ENCODE measurements at regions not wholly inside any gene's neighbourhood (a gene's known extent, or its start where the extent isn't known, plus 50 kb on each side); places are given as distances from the start of the nearest gene placed in this dataset.

DNA sequence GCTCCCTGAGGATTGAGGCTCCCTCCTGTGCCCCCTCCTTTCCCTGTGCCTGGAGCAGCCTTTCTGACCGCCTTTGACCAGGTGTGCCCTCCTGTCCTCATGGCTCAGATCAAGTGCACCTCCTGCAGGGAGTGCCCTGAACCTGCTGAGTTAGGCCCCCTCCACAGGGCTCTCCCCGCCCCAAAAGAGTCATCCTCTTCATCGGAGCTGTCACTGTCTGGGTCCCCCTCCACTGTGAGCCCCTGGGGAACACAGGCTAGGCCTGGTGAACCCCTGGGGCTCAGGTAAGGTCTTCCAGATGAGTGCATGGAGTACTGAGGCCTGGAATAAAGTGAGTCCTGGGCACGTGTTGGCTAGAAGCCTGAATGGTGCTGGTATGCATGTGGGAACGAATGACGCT lies 173.5 kb downstream of the INHBB start:
- peak; percentile 58 for DNase-seq (ENCODE audit: low spot score)
- intact Hi-C loops (cut with DNase I) = no loop called here

DNA sequence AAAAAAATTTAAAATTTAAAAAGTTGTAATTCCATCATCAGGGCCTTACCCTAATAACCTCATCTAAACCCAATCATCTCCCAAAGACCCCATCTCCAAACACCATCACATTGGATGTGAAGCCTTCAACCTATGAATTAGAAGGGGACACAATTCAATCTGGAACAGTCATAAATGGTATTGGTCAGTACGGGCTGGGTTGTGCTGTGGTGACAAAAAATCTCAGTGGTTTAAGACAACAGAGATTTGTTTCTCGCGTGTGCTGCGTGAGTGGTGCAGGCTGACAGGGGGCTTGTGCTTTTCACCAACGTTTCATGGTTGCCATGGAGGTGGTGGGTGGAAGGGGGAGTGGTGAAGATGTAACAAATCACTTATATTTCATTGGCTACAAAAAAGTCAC lies 174.5 kb downstream of the INHBB start:
- intact Hi-C loops (cut with DNase I) = no loop called here
- peak; percentile 12 for DNase-seq (ENCODE audit: low spot score)

DNA sequence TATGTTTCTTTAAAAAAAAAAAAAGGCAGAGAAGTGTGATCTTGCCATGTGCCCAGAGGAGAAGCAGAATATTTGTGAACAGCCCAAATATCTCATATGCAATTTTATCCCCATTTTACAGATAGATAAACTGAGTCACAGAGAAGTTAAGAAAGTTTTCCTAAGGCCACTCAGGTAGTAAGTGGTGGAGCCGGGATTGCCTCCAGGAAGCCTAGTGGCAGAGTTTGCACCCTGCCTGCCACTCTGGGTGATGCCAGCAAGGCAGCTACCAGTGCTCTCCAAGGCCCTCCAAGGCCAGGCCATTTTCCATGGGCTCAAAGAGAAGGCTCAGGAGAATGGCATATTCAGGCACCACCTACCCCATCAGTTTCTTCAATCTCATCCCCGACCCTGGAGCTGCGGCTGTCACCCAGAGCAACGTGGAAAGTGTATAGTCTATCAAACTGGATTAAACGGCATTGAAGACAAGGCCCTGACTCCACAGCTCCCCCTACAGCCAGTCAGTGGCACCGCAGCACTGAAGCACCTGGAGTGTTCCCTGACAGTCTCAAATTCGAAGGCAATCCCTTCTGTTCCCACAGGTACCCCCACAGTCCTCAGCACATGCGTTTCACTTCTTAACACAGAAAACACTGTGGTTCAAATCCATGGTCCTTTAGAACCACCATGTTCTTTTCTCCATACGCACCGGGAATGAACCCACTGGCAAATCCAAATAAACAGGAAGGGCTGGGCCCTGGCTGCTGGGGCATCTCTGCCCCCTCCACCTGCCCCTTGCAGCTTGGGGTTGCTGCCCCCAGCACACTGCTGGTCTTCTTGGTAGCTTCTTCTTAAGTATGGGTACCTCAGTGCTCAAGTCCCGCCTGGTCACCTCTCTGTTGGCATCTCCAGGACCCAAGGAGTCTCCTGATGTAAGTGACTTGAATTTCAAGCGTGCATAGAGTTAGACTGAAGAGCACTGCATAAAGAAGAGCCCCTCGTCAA lies 175.3 kb downstream of the INHBB start:
- intact Hi-C loops (cut with DNase I) = no loop called here

DNA sequence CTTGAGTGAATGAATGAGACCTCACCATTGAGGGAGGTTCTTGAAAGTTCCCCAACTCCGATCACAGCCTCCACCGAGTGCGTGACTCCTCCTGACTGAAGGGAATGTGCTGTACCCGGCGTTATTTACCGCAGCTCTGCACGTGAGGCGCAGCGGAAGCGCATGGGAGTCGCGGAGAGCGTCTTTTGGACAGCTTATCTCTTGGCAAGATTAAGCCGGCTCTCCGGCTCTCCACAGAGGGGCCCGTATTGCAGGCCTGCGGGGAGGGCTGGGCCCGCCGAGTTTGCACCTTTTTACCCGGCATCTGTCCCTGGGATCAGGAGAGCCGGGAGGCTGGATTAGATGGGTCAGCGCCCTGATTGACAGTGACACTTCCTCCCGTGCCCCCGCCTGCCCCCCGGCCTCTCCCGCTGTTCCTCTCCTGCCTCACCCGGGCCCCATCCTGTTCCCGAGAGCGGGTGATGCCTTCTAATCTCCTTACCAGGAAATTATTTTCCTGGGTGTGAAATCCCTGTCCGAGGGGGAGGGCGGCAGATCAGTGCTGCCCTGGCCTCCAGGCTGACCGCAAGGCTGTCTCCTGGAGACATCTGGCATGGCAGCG lies 176.3 kb downstream of the INHBB start:
- intact Hi-C loops (cut with DNase I) = no loop called here
- peak; percentile 79 for DNase-seq (ENCODE audit: low spot score)

More for the DNA sequence above, 175.3 kb downstream of the INHBB start:
- peak; percentile 80 for DNase-seq (ENCODE audit: low spot score)

DNA sequence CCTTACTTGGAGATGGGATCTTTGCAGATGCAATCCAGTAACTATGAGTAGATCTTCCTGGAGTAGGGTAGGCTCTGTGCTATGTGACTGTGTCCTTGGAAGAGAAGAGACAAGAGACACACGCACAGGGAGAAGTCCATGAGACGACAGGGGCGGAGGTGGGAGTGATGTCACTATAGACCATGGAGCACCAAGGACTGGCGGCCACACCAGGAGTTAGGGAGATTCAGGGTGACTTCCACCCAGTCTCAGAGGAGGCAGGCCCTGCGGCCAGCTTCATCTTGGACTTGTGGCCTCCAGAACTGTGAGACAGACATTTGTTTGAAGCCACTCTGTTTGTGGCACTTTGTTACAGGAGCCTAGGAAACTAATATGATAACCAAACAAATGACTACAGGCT lies 177.8 kb downstream of the INHBB start:
- intact Hi-C loops (cut with DNase I) = no loop called here
- peak; percentile 57 for DNase-seq (ENCODE audit: low spot score)

DNA sequence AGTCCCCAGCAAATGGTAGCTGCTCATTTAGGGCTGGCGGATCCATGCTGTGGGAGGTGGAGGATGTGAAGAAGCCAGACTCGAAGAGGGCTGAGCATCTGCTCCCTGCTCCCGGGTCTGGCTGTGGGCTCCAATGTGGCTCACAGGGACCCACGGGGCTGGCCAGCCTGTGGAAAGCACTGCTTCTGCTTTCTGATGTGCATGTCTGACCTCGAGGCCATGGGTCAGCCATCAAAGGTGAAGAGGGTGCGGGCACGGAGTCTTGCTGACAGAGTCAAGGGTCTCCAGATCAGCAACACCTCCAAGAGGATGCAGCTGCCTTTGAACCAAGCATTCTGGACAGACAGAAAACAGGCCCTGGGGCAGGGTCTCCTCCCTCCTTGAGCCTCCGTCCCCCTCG lies 178.2 kb downstream of the INHBB start:
- intact Hi-C loops (cut with DNase I) = no loop called here
- DNase-seq (ENCODE audit: low spot score) = peak; percentile 68

DNA sequence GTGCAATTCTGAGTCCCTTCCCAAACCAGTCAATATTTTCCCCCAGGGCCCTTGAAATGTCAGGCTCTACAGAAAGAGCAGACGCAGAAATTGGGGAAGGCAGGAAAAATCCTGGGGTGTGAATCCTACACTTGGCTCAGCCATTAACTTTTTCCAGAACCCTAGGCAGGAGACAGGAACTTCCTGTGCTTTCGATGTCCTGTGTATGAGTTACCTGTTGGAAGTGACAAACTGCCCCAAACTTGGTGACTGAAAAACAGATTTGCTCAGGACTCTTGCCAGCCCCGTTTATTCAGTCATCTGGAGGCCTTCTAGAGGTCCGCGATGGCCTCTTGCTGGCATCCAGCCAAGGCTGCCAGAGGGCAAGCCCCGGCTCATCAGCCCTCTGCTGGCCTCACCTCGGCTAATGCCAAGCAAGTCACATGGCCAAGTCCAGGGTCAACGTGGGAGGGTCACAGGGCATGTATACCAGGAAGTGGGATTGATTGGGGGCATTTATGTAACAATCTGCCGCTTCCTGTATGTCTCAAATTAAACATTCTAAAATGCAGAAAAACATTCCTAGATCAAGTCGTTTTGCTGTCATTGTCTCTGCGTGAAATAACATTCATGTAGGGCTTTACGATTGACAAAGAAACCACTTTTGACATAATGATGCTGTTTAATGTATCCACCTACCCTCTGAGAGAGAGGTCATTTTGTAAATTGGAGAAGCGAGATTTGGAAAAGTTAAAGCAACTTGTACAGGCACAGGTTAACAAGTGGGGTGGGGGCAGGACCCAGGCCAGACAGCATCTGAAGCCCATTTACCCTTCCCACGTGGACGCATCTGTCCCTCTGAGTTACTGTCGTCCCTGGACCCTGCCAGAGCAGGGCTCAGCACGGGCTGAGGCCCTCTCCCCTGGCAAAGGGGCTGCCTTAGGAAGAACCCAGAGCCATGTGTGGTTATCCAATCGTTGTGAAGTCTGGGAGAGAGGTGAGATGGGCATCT lies 179.4 kb downstream of the INHBB start:
- intact Hi-C loops (cut with DNase I) = no loop called here
- DNase-seq (ENCODE audit: low spot score) = peak; percentile 79

DNA sequence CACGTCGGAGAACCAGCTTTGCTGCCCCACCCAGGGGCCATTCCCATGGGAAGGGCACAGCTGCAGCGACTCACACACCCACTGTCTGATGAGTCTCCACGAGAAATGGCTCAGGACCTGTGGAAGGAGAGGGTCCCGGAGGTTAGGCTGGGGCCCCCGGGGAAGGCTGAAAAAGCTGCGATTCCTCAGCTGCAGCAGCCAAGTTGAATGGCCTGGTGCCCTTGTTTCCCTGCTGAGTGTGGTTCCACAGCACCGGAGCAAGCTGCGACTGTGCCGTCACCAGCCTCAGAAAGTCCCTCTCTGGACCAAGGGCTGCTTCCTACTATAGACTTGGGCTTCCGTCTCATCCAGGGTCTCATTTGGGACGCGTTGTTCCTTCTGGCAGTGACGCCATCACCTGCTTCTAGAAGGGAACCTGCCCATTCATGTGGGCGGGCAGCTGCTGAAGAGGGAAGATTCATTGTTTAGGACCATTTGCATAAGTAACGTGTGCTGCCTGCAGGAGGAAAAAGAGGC lies 180.2 kb downstream of the INHBB start:
- intact Hi-C loops (cut with DNase I) = no loop called here
- DNase-seq (ENCODE audit: low spot score) = peak; percentile 70

DNA sequence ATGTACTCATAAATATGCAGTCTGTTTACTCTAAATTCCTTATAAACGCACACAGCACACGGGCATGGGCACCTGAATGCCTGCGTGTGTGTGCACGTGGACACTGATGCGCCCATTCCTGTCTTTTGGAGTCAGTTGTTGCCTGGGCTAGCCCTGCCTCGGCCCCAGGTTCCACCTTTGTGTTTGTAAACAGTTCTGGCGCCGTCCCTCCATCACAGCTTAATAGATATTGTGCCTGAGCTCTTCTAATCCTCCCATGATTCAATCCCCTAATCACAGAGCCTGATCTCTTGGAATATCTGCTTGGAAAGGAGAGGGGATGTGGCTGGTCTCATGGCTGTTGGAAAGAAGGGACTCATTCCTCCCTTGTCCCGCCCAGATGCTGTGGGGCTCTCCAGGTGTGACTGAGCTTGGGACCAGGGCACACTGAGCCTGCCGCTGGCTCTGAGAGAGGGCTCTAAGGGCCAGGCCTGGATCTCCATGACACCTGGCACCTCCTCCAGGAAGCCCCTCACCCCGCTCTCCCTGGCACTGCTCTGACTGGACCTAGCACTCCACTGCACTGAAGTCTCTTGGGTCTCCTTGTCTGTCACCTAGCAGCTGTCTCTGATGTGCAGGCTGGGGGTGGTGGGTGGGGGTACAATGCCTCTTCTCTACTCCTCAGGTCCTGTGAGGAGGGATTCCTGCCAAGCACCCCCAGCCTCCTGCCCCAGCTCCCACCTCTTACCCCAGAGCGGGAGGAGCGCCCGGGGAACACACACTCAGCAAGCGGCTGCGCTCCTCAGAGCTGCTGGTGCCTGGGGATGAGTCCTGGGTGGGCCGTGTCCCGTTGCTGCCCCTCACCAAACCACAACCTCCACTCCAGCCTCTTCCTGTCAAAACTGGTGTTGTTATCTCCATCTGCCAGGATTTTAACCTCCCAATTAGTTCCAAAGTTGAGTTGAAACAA lies 181.3 kb downstream of the INHBB start:
- intact Hi-C loops (cut with DNase I) = no loop called here

DNA sequence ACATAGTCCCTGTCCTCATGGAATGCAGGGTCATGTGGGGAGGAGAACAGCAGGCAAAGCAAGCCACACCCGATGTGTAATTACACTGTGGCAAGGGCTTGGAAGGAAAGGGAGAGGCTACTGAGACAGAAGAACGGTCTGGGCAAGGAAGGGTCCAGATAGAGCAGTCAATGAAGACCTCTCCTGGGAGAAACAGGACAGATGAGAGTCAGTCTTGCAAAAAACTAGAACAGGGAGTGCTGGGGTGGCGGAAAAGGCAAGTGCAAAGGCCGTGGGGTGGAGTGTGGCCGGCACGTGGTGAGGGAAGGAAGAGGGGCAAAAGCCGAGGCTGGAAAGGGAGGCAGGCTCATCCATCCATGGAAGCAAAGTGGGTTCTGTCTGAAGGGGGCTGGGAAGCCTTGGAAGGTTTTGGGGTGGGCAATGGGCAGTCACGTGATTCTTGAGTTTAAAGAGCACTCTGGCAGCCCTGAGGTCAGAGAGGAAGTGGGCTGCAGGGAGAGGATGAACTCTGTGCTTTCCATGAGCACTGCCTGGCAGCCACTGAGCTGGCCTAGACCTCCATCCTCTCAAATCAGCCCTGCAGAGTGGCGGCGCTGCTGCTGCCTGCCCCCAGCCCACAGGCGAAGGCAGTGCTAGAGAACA lies 182.2 kb downstream of the INHBB start:
- DNase-seq (ENCODE audit: low spot score) = peak; percentile 65
- intact Hi-C loops (cut with DNase I) = no loop called here

More for the DNA sequence above, 181.3 kb downstream of the INHBB start:
- DNase-seq (ENCODE audit: low spot score) = peak; percentile 76

DNA sequence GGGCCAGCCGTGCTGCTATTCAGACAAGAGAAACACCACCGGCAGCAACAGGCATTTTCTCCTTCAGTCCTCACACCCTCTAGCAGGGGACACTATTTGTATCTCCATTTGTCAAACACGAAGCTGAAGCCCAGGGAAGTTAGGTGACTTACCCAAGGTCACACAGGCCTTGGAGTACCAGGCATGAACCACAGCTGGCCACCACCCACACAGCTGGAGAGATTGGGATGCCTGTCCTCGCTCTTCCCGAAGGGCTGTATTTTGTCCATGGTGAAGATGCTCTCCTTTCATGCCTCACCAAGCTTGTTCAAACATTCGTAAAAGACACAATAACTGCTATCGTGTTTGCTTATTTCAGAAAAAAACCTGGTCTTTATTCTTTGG lies 182.7 kb downstream of the INHBB start:
- intact Hi-C loops (cut with DNase I) = no loop called here
- DNase-seq (ENCODE audit: low spot score) = no peak

DNA sequence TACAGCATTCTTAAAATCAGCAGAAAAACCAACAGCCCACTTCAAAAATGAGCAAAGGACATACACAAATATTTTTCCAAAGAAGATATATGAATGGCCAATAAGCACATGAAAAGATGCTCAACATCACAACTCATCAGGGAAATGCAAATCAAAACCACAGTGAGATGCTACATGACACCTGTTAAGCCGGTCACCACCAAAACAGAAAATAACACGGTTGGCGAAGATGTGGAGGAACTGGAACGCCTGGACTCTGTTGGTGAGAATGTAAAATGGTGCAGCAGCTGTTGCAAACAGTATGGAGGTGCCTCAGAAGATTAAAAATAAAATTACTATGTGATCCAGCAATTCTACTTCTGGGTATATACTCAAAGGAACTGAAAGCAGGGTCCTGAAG lies 184.8 kb downstream of the INHBB start:
- DNase-seq (ENCODE audit: low spot score) = no peak
- intact Hi-C loops (cut with DNase I) = no loop called here

DNA sequence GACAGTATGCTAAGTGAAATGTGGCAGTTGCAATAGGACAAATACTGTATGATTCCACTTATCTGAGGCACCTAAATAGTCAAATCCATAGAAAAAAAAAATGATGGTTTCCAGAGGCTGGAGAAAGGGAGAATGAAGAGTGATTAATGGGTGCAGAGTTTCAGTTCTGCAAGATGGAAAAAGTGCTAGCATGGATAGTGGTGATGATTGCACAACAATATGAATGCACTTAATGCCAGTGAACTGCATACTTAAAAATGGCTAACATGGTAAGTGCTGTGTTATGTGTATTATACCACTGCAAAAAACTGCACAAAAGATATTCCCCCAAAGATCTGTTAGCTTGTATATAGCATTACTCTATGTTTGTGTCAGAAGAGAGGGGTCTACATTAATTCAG lies 185.4 kb downstream of the INHBB start:
- DNase-seq (ENCODE audit: low spot score) = no peak
- intact Hi-C loops (cut with DNase I) = no loop called here

DNA sequence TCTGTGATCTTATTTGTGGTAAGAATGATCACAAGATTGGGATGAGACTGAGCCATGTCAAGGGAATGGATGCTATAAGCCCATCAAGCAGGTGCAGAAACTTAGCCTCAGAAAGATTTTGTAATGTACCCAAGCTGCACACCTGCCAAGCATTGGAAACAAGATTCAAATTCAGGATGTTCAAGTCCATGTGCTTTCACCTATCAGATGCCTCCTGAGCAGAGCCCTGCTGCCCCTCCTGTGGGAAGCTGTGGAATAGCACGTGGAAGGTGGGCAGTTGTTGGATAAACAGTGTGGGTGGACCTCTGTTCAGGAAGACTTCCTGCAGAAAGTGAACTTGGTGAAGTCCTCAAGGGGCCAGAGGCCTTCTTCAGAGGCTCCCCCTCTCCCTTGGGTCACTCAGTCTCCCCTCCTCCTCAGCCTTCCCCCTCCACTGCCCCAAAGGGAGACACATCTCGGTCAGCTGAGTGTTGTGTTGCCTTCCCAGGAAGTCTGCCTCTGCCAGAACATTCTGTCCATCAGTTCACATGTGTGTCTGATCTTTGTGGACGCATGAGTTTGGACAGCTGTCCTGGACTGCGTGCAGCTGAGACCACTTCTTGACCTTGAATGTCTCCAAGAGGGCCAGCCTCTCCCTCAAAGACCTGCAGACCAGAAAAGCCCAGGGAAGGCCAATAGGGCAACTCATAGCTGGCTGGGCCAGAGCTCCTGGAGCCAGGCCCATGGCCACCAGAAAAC lies 186.1 kb downstream of the INHBB start:
- peak; percentile 74 for DNase-seq (ENCODE audit: low spot score)
- intact Hi-C loops (cut with DNase I) = no loop called here

DNA sequence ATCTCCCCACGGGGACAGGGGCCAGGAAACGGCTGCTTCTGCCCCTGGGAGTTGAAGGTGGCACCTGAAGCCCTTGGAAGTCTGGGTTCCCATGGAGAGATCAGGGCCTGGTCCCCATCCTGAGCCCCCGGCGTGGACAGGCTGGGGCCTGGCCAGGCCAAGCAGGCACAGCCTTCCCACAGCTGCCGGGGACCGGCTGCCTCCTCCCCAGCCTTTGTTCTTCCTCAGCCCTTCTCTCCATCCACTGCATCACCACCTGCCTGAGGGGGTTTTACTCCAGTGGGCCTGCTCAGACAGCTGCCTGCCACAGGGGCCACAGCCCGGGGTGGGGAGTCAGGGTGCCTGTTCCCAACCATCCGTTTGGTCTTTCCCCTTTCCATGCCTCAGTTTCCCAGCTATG lies 187.7 kb downstream of the INHBB start:
- intact Hi-C loops (cut with DNase I) = no loop called here
- DNase-seq (ENCODE audit: low spot score) = no peak

DNA sequence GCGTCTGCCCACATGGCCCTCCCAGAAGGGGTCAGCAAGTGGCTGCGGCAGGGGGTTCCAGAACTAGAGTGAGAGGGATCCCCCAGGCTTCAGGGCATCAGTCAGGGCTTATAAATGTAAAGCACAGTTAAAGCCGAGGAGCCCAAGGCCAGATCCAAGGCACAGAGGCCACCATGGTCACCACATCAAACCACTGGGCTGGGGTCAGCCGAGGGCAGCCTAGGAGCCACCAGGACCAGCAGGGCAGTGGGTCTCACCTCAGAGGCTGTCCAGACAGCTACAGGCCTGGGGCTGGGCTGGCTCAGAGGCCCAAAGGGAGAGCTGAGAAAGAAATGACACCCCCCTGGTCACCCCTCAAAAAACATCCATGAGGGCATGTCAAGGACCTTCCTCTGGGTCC lies 188.5 kb downstream of the INHBB start:
- intact Hi-C loops (cut with DNase I) = no loop called here
- DNase-seq (ENCODE audit: low spot score) = no peak

DNA sequence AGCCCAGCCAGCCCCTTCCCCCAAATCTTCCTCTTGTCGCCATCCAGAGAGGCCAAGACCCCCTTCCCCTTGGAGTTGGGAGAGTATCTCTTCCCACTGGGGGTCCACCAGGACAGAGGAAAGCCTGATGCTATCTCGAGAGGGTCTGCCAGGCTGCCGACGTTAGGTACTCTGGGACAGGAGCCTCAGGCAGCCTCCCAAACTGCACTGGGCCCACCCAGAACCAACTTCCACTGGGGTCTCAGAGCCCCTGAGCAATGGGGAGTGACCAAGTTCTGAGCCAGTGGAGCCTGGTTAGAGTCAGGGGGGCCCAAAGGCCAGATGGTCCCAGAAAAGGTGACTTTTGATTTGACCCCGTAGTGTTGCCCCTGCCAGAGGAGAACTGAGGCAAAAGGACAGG lies 189.1 kb downstream of the INHBB start:
- no peak for DNase-seq (ENCODE audit: low spot score)
- intact Hi-C loops (cut with DNase I) = no loop called here

Data from posterior vena cava (tissue), 2 donors.